ENCODE measurements at regions not wholly inside any gene's neighbourhood (a gene's known extent, or its start where the extent isn't known, plus 50 kb on each side); places are given as distances from the start of the nearest gene placed in this dataset.

DNA sequence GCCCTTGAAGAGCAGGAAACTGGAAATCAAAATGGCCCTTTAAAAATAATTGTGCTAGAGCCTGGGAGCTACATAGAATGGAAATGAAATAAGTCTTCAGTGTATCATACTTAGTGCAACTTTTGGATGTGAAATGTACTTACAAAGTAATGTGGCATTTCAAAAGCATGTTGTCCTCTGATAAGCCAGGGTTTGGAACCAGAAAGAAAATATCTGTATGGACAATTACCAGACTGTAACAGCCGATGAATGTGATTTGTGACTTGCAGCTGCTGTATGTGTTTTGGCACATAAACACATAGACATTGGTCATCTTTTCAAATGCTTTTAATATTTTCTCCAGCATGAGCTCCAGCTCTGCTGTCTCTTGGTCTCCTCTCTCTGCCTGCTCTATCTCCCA is 546.4 kb downstream of the OMA1 start (continued):
- TF ChIP-seq, protein P1, sequence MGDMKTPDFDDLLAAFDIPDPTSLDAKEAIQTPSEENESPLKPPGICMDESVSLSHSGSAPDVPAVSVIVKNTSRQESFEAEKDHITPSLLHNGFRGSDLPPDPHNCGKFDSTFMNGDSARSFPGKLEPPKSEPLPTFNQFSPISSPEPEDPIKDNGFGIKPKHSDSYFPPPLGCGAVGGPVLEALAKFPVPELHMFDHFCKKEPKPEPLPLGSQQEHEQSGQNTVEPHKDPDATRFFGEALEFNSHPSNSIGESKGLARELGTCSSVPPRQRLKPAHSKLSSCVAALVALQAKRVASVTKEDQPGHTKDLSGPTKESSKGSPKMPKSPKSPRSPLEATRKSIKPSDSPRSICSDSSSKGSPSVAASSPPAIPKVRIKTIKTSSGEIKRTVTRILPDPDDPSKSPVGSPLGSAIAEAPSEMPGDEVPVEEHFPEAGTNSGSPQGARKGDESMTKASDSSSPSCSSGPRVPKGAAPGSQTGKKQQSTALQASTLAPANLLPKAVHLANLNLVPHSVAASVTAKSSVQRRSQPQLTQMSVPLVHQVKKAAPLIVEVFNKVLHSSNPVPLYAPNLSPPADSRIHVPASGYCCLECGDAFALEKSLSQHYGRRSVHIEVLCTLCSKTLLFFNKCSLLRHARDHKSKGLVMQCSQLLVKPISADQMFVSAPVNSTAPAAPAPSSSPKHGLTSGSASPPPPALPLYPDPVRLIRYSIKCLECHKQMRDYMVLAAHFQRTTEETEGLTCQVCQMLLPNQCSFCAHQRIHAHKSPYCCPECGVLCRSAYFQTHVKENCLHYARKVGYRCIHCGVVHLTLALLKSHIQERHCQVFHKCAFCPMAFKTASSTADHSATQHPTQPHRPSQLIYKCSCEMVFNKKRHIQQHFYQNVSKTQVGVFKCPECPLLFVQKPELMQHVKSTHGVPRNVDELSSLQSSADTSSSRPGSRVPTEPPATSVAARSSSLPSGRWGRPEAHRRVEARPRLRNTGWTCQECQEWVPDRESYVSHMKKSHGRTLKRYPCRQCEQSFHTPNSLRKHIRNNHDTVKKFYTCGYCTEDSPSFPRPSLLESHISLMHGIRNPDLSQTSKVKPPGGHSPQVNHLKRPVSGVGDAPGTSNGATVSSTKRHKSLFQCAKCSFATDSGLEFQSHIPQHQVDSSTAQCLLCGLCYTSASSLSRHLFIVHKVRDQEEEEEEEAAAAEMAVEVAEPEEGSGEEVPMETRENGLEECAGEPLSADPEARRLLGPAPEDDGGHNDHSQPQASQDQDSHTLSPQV (IDR thresholded peaks at IDR 0.05), result no peak
- TF ChIP-seq, protein P2, sequence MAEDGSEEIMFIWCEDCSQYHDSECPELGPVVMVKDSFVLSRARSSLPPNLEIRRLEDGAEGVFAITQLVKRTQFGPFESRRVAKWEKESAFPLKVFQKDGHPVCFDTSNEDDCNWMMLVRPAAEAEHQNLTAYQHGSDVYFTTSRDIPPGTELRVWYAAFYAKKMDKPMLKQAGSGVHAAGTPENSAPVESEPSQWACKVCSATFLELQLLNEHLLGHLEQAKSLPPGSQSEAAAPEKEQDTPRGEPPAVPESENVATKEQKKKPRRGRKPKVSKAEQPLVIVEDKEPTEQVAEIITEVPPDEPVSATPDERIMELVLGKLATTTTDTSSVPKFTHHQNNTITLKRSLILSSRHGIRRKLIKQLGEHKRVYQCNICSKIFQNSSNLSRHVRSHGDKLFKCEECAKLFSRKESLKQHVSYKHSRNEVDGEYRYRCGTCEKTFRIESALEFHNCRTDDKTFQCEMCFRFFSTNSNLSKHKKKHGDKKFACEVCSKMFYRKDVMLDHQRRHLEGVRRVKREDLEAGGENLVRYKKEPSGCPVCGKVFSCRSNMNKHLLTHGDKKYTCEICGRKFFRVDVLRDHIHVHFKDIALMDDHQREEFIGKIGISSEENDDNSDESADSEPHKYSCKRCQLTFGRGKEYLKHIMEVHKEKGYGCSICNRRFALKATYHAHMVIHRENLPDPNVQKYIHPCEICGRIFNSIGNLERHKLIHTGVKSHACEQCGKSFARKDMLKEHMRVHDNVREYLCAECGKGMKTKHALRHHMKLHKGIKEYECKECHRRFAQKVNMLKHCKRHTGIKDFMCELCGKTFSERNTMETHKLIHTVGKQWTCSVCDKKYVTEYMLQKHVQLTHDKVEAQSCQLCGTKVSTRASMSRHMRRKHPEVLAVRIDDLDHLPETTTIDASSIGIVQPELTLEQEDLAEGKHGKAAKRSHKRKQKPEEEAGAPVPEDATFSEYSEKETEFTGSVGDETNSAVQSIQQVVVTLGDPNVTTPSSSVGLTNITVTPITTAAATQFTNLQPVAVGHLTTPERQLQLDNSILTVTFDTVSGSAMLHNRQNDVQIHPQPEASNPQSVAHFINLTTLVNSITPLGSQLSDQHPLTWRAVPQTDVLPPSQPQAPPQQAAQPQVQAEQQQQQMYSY (CRISPR knock-in tag; IDR thresholded peaks at IDR 0.05), result no peak
- no peak for TF ChIP-seq ZNF217 (IDR thresholded peaks at IDR 0.05)
- no peak for TF ChIP-seq CBFB (IDR thresholded peaks at IDR 0.05; ENCODE audit: low read depth)
- TF ChIP-seq SREBF1 (IDR thresholded peaks at IDR 0.05; ENCODE audit: low read length), result no peak
- TF ChIP-seq, protein P3, sequence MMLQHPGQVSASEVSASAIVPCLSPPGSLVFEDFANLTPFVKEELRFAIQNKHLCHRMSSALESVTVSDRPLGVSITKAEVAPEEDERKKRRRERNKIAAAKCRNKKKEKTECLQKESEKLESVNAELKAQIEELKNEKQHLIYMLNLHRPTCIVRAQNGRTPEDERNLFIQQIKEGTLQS (IDR thresholded peaks at IDR 0.05; ENCODE audit: borderline replicate concordance, extremely low read depth, low read depth, low read length), result no peak

Data from GM12878 (cell line).